IPS-18c (cell line): ENCODE measurements at regions not wholly inside any gene's neighbourhood (a gene's known extent, or its start where the extent isn't known, plus 50 kb on each side); places are given as distances from the start of the nearest gene placed in this dataset.

Experiments used
- H3K4me3 ChIP-seq: 2 replicates; pipeline ENCODE4 v1.7.0; 2013; ENCODE audit warnings: low read depth, mild to moderate bottlenecking, low read length, moderate library complexity; ENCODE audit not compliant: insufficient read depth
- H3K9me3 ChIP-seq: one replicate; pipeline ENCODE4 v1.6.1; 2013; ENCODE audit warnings: mild to moderate bottlenecking, low read length, moderate library complexity; ENCODE audit not compliant: control insufficient read depth, insufficient read depth

GRCh38 chr18:65021021-65021420, 729.8 kb upstream of the CDH7 start:
- H3K9me3 ChIP-seq = no peaks in the 10 kb centered on the region
- no peak overlapping the region for H3K4me3 ChIP-seq

- H3K9me3 ChIP-seq = no peaks in the 10 kb centered on the region
- H3K4me3 ChIP-seq = no peak overlapping the region
Measured at GRCh38 chr18:65018184-65018583, 732.6 kb upstream of the CDH7 start.

GRCh38 chr18:65017372-65017760, 733.4 kb upstream of the CDH7 start:
- no peaks in the 10 kb centered on the region for H3K9me3 ChIP-seq
- no peak overlapping the region for H3K4me3 ChIP-seq

GRCh38 chr18:65016631-65017371, 734.0 kb upstream of the CDH7 start:
- H3K4me3 ChIP-seq = no peak overlapping the region
- H3K9me3 ChIP-seq = no peaks in the 10 kb centered on the region

GRCh38 chr18:64994370-64994769, 756.4 kb upstream of the CDH7 start:
- no peak overlapping the region for H3K4me3 ChIP-seq

GRCh38 chr18:64993695-64994094, 757.1 kb upstream of the CDH7 start:
- H3K4me3 ChIP-seq = no peak overlapping the region
- H3K9me3 ChIP-seq = no peaks in the 10 kb centered on the region

More at GRCh38 chr18:64994370-64994769, 756.4 kb upstream of the CDH7 start:
- no peaks in the 10 kb centered on the region for H3K9me3 ChIP-seq

GRCh38 chr18:64992654-64993053, 758.2 kb upstream of the CDH7 start:
- Histone ChIP-seq H3K9me3 (no peaks in the 10 kb centered on the region), H3K4me3 (no peak overlapping the region)

DNA sequence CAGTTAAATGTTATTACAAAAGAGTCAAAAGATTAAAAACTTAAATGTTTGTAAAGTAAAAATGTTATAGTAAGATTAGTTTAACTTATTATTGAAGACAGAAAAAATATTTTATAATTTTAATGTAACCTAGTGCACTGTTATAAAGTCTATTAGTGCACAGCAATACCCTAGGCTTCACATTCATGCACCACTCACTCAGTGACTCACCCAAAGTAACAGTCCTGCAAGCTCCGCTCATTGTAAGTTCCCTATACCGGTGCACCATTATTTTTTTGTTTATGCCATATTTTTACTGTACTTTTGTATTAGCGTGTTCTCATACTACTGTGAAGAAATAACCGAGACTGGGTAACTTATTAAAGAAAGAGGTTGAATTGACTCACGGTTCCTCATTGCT, 759.7 kb upstream of the CDH7 start:
- H3K4me3 ChIP-seq = no peak overlapping the region
- no peaks in the 10 kb centered on the region for H3K9me3 ChIP-seq

- Histone ChIP-seq H3K9me3 (peaks cover 2% of the 10 kb centered on the region), H3K4me3 (no peak overlapping the region)
Measured at GRCh38 chr18:64986906-64987495, 763.8 kb upstream of the CDH7 start.

DNA sequence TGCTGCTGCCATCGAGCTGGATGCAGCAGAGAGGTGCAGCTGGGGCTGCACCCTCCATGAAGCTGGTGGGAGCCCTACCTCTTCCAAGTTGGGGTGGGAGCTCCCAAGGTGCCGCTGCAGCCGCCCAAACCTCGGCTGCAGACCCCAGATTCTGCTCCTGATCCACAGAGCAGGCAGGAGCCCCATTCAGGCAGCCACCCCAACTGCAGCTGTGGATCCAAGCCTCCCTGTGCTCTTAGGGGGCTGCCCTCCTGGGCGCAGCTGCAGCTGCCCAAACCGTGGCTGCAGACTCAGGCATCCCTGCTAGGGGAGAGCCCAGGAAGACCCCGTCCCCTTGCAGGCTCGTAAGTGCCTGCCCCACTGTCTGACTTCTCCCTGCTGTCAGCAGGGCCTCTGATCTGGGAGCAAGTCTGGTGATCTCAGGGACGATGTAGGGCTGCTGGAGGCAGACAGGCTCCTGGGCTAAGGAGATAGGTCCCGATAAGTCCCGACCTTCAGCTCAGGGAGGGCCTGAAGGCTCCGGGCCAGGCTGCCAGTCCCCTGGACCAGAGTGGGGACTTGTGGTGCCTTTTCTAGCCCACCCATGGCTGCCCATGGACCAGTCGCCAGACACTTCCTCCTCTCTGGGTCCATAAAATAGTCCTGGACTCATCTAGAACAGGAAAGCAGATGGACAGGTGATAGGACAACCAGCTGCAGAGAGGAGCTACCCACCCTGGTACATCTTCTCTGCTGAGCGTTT, 767.1 kb upstream of the CDH7 start:
- Histone ChIP-seq H3K9me3 (peaks cover 2% of the 10 kb centered on the region), H3K4me3 (no peak overlapping the region)

DNA sequence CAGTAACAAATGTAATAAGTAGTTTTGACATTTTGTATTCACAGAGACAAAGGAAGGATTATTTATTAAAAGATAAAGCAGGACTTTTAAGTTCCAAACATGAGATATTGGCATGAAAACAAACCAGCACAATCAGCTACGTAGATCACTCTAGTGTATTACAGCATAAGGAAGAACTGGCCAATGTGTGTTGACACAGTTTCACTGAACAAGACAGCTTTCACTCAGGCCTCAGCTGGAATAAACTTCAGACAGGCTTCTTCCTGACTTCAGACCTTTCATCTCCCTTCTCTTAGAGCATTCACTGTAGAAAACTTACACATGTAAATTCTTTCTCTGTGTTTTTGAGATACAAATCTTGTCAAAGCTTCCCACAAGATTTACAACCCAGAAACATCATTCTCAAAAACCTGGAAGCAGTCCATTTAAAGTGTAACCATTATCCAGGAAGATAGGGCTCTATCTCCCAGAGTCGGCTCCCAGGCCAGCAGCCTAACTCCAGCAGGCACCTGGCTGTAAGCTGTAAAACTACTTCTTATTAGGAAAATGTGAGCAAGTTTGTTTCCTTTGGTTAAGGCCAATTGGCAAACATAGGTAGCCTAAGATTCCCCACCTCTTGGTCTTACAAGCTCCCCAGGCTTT, 768.3 kb upstream of the CDH7 start:
- Histone ChIP-seq H3K4me3 (no peak overlapping the region), H3K9me3 (peaks cover 2% of the 10 kb centered on the region)

DNA sequence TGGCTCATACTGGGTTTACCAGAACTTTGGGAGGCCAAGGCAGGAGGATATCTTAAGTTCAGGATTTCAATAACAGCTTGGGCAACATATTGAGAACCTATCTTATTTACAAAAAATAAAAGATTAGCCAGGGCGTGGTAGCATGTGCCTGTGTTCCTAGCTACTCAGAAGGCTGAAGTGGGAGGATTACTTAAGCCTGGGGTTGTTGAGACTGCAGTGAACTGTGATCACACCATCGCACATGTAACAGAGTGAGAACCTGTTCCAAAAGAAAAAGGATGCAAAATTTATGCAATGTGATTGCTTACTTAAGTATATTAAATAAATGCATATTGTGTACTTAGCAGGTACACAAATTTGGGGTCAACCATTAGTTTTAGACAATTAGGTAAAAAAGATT, 768.9 kb upstream of the CDH7 start:
- no peak overlapping the region for H3K4me3 ChIP-seq
- peaks cover 2% of the 10 kb centered on the region for H3K9me3 ChIP-seq

- peaks cover 2% of the 10 kb centered on the region for H3K9me3 ChIP-seq
Measured at GRCh38 chr18:64979791-64980190, 771.0 kb upstream of the CDH7 start.

GRCh38 chr18:64974391-64975125, 776.3 kb upstream of the CDH7 start:
- no peaks in the 10 kb centered on the region for H3K9me3 ChIP-seq
- no peak overlapping the region for H3K4me3 ChIP-seq

More at GRCh38 chr18:64979791-64980190, 771.0 kb upstream of the CDH7 start:
- no peak overlapping the region for H3K4me3 ChIP-seq

GRCh38 chr18:64972545-64972944, 778.3 kb upstream of the CDH7 start:
- no peak overlapping the region for H3K4me3 ChIP-seq
- H3K9me3 ChIP-seq = no peaks in the 10 kb centered on the region

DNA sequence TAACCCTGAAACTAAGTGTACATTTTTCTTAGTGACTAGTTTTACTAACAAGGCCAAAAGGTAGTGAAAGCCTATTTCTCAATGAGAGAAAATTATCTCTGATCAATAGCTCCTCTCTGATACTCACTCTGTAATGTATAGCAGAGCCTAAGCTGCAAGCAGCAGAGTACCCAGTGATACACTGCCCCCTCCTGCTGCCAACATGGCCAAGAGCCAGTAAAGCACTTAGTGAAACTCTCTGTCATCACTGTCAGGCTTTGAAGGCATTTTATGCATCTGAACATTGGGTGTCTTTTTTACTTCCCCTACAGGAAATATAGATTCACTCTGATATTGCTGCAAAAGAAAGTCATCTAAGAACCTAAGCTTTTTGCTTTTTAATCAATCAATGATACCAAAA, 784.1 kb upstream of the CDH7 start:
- H3K9me3 ChIP-seq = no peaks in the 10 kb centered on the region

GRCh38 chr18:64956465-64956864, 794.3 kb upstream of the CDH7 start:
- no peaks in the 10 kb centered on the region for H3K9me3 ChIP-seq

More for the DNA sequence above, 784.1 kb upstream of the CDH7 start:
- no peak overlapping the region for H3K4me3 ChIP-seq

More at GRCh38 chr18:64956465-64956864, 794.3 kb upstream of the CDH7 start:
- H3K4me3 ChIP-seq = no peak overlapping the region
